KMS-11 (cell line): ENCODE measurements at regions not wholly inside any gene's neighbourhood (a gene's known extent, or its start where the extent isn't known, plus 50 kb on each side); places are given as distances from the start of the nearest gene placed in this dataset.

Source experiments
- H2AFZ ChIP-seq: fragments of 200-600 bp; sonication (generic); 2 replicates; pipeline ENCODE4 v1.6.1; 2016; ENCODE audit warnings: antibody characterized with exemption, mixed run types, low read depth
- H3K27ac ChIP-seq: fragments of 200-600 bp; sonication (generic); 2 replicates; pipeline ENCODE4 v1.6.1; 2016; ENCODE audit warnings: mild to moderate bottlenecking, mixed run types
- H3K27me3 ChIP-seq: fragments of 200-600 bp; sonication (generic); 2 replicates; pipeline ENCODE4 v1.6.1; 2017; ENCODE audit warnings: mild to moderate bottlenecking, low read depth, mixed run types, moderate library complexity; ENCODE audit not compliant: insufficient read depth
- H3K36me3 ChIP-seq: fragments of 200-600 bp; sonication (generic); 2 replicates; pipeline ENCODE4 v1.6.1; 2017; ENCODE audit warnings: mild to moderate bottlenecking, mixed run types; ENCODE audit not compliant: insufficient read depth
- H3K4me1 ChIP-seq: fragments of 200-600 bp; sonication (generic); 2 replicates; pipeline ENCODE4 v1.6.1; 2016; ENCODE audit warnings: mild to moderate bottlenecking, low read depth, mixed run types; ENCODE audit not compliant: poor library complexity, severe bottlenecking
- H3K4me2 ChIP-seq: fragments of 200-600 bp; sonication (generic); 2 replicates; pipeline ENCODE4 v1.7.0; 2016; ENCODE audit warnings: mild to moderate bottlenecking, mixed run types
- H3K4me3 ChIP-seq: fragments of 200-600 bp; sonication (generic); IDR thresholded peaks from 2 replicates; pipeline ENCODE4 v1.6.1; 2017; ENCODE audit warnings: low read depth, low read length, mixed read lengths; ENCODE audit not compliant: insufficient read depth
- H3K79me2 ChIP-seq: fragments of 200-600 bp; sonication (generic); 2 replicates; pipeline ENCODE4 v1.6.1; 2016; ENCODE audit warnings: low read depth, mixed run types; ENCODE audit not compliant: insufficient read depth
- H3K9ac ChIP-seq: fragments of 200-600 bp; sonication (generic); 2 replicates; pipeline ENCODE4 v1.6.1; 2016; ENCODE audit warnings: mild to moderate bottlenecking, mixed run types
- H4K20me1 ChIP-seq: fragments of 200-600 bp; sonication (generic); 2 replicates; pipeline ENCODE4 v1.6.1; 2016; ENCODE audit warnings: mild to moderate bottlenecking, mixed run types; ENCODE audit not compliant: insufficient read depth
- CTCF ChIP-seq: fragments of 200-600 bp; sonication (generic); conservative IDR thresholded peaks from 2 replicates; pipeline ENCODE4 v1.6.1; 2017; ENCODE audit warnings: low read depth, mild to moderate bottlenecking, antibody characterized with exemption, low read length, moderate library complexity, mixed read lengths

GRCh38 chr2:6482256-6482655 lies 383.5 kb downstream of the CMPK2 start:
- Histone ChIP-seq H4K20me1 (no peaks in the 10 kb centered on the region), H3K4me3 (no peak overlapping the region), H3K4me2 (no peak overlapping the region), H3K36me3 (no peaks in the 10 kb centered on the region), H3K9ac (no peak overlapping the region), H3K4me1 (no peaks in the 10 kb centered on the region), H3K79me2 (no peaks in the 10 kb centered on the region), H3K27me3 (no peaks in the 10 kb centered on the region), H2AFZ (no peak overlapping the region), H3K27ac (no peak overlapping the region)
- TF ChIP-seq CTCF, result no peak

- no peaks in the 10 kb centered on the region for H3K4me1 ChIP-seq
- no peak overlapping the region for H2AFZ ChIP-seq
- H3K4me3 ChIP-seq, result no peak overlapping the region
- no peaks in the 10 kb centered on the region for H3K27me3 ChIP-seq
- no peak overlapping the region for H3K27ac ChIP-seq
- no peaks in the 10 kb centered on the region for H4K20me1 ChIP-seq
- H3K4me2 ChIP-seq, result no peak overlapping the region
- TF ChIP-seq CTCF, result no peak
- no peak overlapping the region for H3K9ac ChIP-seq
- no peaks in the 10 kb centered on the region for H3K36me3 ChIP-seq
- no peaks in the 10 kb centered on the region for H3K79me2 ChIP-seq
These were observed 377.9 kb downstream of the CMPK2 start for GRCh38 chr2:6487765-6488164.

GRCh38 chr2:6492573-6492972 lies 373.1 kb downstream of the CMPK2 start:
- Histone ChIP-seq H3K36me3 (no peaks in the 10 kb centered on the region), H3K79me2 (no peaks in the 10 kb centered on the region), H3K4me1 (no peaks in the 10 kb centered on the region), H4K20me1 (no peaks in the 10 kb centered on the region), H3K9ac (no peak overlapping the region), H2AFZ (no peak overlapping the region), H3K27me3 (no peaks in the 10 kb centered on the region), H3K4me2 (no peak overlapping the region), H3K27ac (no peak overlapping the region), H3K4me3 (no peak overlapping the region)
- no peak for TF ChIP-seq CTCF

GRCh38 chr2:6493266-6493665 lies 372.4 kb downstream of the CMPK2 start:
- no peak for TF ChIP-seq CTCF

More at GRCh38 chr2:6493266-6493665, 372.4 kb downstream of the CMPK2 start:
- Histone ChIP-seq H2AFZ (no peak overlapping the region), H3K36me3 (no peaks in the 10 kb centered on the region), H3K27ac (no peak overlapping the region), H3K4me2 (no peak overlapping the region), H4K20me1 (no peaks in the 10 kb centered on the region), H3K4me3 (no peak overlapping the region), H3K79me2 (no peaks in the 10 kb centered on the region), H3K27me3 (no peaks in the 10 kb centered on the region), H3K9ac (no peak overlapping the region), H3K4me1 (no peaks in the 10 kb centered on the region)
